ENCODE measurements at regions not wholly inside any gene's neighbourhood (a gene's known extent, or its start where the extent isn't known, plus 50 kb on each side); places are given as distances from the start of the nearest gene placed in this dataset.

- TF ChIP-seq CTCF (IDR thresholded peaks at IDR 0.05) (no peak), POLR2AphosphoS5 (IDR thresholded peaks at IDR 0.05) (no peak), POLR2A (IDR thresholded peaks at IDR 0.05) (no peak)
Measured at GRCh38 chr16:80323187-80323807, 217.5 kb upstream of the DYNLRB2 start.
